ENCODE measurements at regions not wholly inside any gene's neighbourhood (a gene's known extent, or its start where the extent isn't known, plus 50 kb on each side); places are given as distances from the start of the nearest gene placed in this dataset.

DNA sequence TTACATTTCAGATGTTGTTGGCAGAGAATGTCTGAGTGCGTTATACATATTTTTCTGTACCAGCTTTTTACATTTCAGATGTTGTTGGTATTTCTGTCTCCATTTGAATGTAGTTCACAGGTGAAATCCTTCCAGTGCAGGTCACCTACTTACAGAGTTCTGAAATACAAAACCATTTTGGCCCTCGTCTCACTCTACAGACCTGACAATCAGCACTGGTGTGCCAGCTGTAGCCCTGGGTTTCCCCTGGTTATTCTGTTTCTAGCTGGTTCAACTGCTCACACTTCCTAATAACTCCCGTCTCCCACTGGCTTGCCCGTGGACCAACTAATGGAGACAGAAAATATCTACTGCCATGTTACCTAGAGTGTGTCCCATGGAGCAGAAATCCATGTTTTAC lies 87.5 kb upstream of the CDIN1 start:
- no peak overlapping the region for H4K91ac ChIP-seq (ENCODE audit: insufficient read length, low read depth, low read length)
- H2AFZ ChIP-seq (ENCODE audit: low read length): no peak overlapping the region
- H3K4ac ChIP-seq (ENCODE audit: low read depth, low read length): no peak overlapping the region
- TF ChIP-seq, protein P1, sequence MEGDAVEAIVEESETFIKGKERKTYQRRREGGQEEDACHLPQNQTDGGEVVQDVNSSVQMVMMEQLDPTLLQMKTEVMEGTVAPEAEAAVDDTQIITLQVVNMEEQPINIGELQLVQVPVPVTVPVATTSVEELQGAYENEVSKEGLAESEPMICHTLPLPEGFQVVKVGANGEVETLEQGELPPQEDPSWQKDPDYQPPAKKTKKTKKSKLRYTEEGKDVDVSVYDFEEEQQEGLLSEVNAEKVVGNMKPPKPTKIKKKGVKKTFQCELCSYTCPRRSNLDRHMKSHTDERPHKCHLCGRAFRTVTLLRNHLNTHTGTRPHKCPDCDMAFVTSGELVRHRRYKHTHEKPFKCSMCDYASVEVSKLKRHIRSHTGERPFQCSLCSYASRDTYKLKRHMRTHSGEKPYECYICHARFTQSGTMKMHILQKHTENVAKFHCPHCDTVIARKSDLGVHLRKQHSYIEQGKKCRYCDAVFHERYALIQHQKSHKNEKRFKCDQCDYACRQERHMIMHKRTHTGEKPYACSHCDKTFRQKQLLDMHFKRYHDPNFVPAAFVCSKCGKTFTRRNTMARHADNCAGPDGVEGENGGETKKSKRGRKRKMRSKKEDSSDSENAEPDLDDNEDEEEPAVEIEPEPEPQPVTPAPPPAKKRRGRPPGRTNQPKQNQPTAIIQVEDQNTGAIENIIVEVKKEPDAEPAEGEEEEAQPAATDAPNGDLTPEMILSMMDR (conservative IDR thresholded peaks at IDR 0.05): no peak
- no peak overlapping the region for H3K9ac ChIP-seq (ENCODE audit: extremely low read depth, insufficient read length, low read length)
- H2BK20ac ChIP-seq (ENCODE audit: low read depth, low read length, poor library complexity, severe bottlenecking): no peak overlapping the region
- H4K5ac ChIP-seq (ENCODE audit: insufficient read length, low read depth, low read length): no peak overlapping the region
- no peak for DNase-seq
- H2BK15ac ChIP-seq (ENCODE audit: low read depth, low read length): no peak overlapping the region
- no peaks in the 10 kb centered on the region for H3K4me1 ChIP-seq (ENCODE audit: insufficient read depth, low read length)
- no peaks in the 10 kb centered on the region for H3K27me3 Mint-ChIP-seq (ENCODE audit: low read depth)
- H2BK12ac ChIP-seq (ENCODE audit: insufficient read length, low read depth, low read length): no peak overlapping the region
- no peak overlapping the region for H3K18ac ChIP-seq (ENCODE audit: insufficient read length, low read depth, low read length)
- no peaks in the 10 kb centered on the region for H3K79me1 ChIP-seq (ENCODE audit: insufficient read depth, low read depth, low read length, poor library complexity, severe bottlenecking)
- H3K36me3 Mint-ChIP-seq (ENCODE audit: insufficient read depth in 1 of 3, low read depth in 3 of 3): no peaks in the 10 kb centered on the region
- H3K23ac ChIP-seq (ENCODE audit: insufficient read length, low read depth, low read length): no peak overlapping the region
- no peaks in the 10 kb centered on the region for H3K9me3 Mint-ChIP-seq
- no peaks in the 10 kb centered on the region for H3K79me2 ChIP-seq (ENCODE audit: insufficient read depth, low read length)
- no peak overlapping the region for H3K27ac Mint-ChIP-seq
- no peak overlapping the region for H4K8ac ChIP-seq (replicated peaks; ENCODE audit: insufficient read length, low read depth, low read length)
- no peak overlapping the region for H3K14ac ChIP-seq (ENCODE audit: insufficient read depth, low read length)
- 0 out of 4 replicates have a peak, but pooled peaks cover 0 to 2% of the 10 kb centered on the region in 2 experiments for H3K4me1 Mint-ChIP-seq
- no peaks in the 10 kb centered on the region for H4K20me1 ChIP-seq (ENCODE audit: control insufficient read depth, insufficient read depth, insufficient read length)
- H3K27ac ChIP-seq (ENCODE audit: insufficient read length, low read depth, low read length): no peak overlapping the region
- no peak overlapping the region for H3K4me2 ChIP-seq (ENCODE audit: insufficient read depth, insufficient read length, low read length)
- H3K4me3 Mint-ChIP-seq: no peak overlapping the region
- H3T11ph ChIP-seq (ENCODE audit: low read length): no peak overlapping the region
- H3K23me2 ChIP-seq (ENCODE audit: insufficient read length, low read depth, low read length, poor library complexity, severe bottlenecking): no peaks in the 10 kb centered on the region
- H3K27me3 ChIP-seq (ENCODE audit: insufficient read depth, low read length): no peaks in the 10 kb centered on the region
- H2BK5ac ChIP-seq (ENCODE audit: insufficient read length, low read length): no peak overlapping the region
- WGBS (ENCODE audit: extremely low coverage, insufficient read length, low lambda C conversion rate): no CpG with 5 or more reads among the region's 4 CpGs
- H3K9me3 ChIP-seq (ENCODE audit: control insufficient read depth, low read depth, low read length): no peaks in the 10 kb centered on the region
- H2AK5ac ChIP-seq (ENCODE audit: insufficient read length, low read length): no peak overlapping the region
- H3K56ac ChIP-seq (ENCODE audit: insufficient read length, low read depth, low read length): no peak overlapping the region
- H2BK120ac ChIP-seq (ENCODE audit: low read depth, low read length, poor library complexity, severe bottlenecking): no peak overlapping the region

Data from H9 (cell line).